Osteoblast (primary cell): ENCODE measurements at regions not wholly inside any gene's neighbourhood (a gene's known extent, or its start where the extent isn't known, plus 50 kb on each side); places are given as distances from the start of the nearest gene placed in this dataset.

Experiments
- DNase-seq: peaks from one replicate; pipeline ENCODE4 v3.0.0; 2011; ENCODE audit warnings: low spot score, mixed read lengths; ENCODE audit not compliant: insufficient read length; ENCODE audit errors: missing footprints
- H2AFZ ChIP-seq: 2 replicates; pipeline ENCODE4 v1.6.0; 2011; ENCODE audit warnings: mild to moderate bottlenecking, low read length
- H3K27ac ChIP-seq: 2 replicates; pipeline ENCODE4 v1.5.1; 2011; ENCODE audit warnings: mild to moderate bottlenecking, low read depth, low read length, moderate library complexity
- H3K27me3 ChIP-seq: 2 replicates; pipeline ENCODE4 v1.6.0; 2012; ENCODE audit warnings: mild to moderate bottlenecking, control low read depth, inconsistent platforms, low read length, moderate library complexity; ENCODE audit not compliant: insufficient read depth
- H3K36me3 ChIP-seq: 2 replicates; pipeline ENCODE4 v1.5.1; 2011; ENCODE audit warnings: mild to moderate bottlenecking, low read length, control low read depth, moderate library complexity; ENCODE audit not compliant: insufficient read depth
- H3K4me1 ChIP-seq: 2 replicates; pipeline ENCODE4 v1.5.1; 2011; ENCODE audit warnings: mild to moderate bottlenecking, low read length, control low read depth, moderate library complexity; ENCODE audit not compliant: insufficient read depth
- H3K4me2 ChIP-seq: 2 replicates; pipeline ENCODE4 v1.6.0; 2011; ENCODE audit warnings: mild to moderate bottlenecking, low read length; ENCODE audit not compliant: insufficient read depth
- H3K4me3 ChIP-seq: fragments of 200-600 bp; sonication (generic); 3 replicates; pipeline ENCODE4 v1.5.1; 2012; ENCODE audit warnings: mild to moderate bottlenecking, low read length, inconsistent platforms; ENCODE audit not compliant: insufficient read depth
- H3K79me2 ChIP-seq: 2 replicates; pipeline ENCODE4 v1.6.0; 2012; ENCODE audit warnings: mild to moderate bottlenecking, low read length, control low read depth, inconsistent platforms; ENCODE audit not compliant: insufficient read depth
- H3K9me3 ChIP-seq: 2 replicates; pipeline ENCODE4 v1.5.1; 2011; ENCODE audit warnings: low read depth, low read length, control low read depth
- H4K20me1 ChIP-seq: 2 replicates; pipeline ENCODE4 v1.6.0; 2012; ENCODE audit warnings: mild to moderate bottlenecking, low read length, control low read depth; ENCODE audit not compliant: insufficient read depth
- CTCF ChIP-seq: IDR thresholded peaks from 2 replicates; pipeline ENCODE4 v1.5.1; 2011; ENCODE audit warnings: mild to moderate bottlenecking, low read depth, low read length, moderate library complexity; ENCODE audit errors: extremely low read depth

GRCh38 chr12:130029151-130029550 lies 125.3 kb upstream of the TMEM132D start:
- H3K36me3 ChIP-seq = no peaks in the 10 kb centered on the region
- no peak overlapping the region for H3K27ac ChIP-seq
- no peaks in the 10 kb centered on the region for H3K79me2 ChIP-seq
- no peak for DNase-seq
- no peak overlapping the region for H3K4me3 ChIP-seq
- no peak for TF ChIP-seq CTCF
- H3K27me3 ChIP-seq = no peaks in the 10 kb centered on the region
- no peaks in the 10 kb centered on the region for H4K20me1 ChIP-seq
- no peak overlapping the region for H3K4me2 ChIP-seq
- no peaks in the 10 kb centered on the region for H3K9me3 ChIP-seq
- H2AFZ ChIP-seq = no peak overlapping the region
- H3K4me1 ChIP-seq = no peaks in the 10 kb centered on the region

GRCh38 chr12:130031041-130031440 lies 127.2 kb upstream of the TMEM132D start:
- TF ChIP-seq CTCF = no peak
- Histone ChIP-seq H3K79me2 (no peaks in the 10 kb centered on the region), H3K27ac (no peak overlapping the region), H3K36me3 (no peaks in the 10 kb centered on the region), H3K27me3 (no peaks in the 10 kb centered on the region), H4K20me1 (no peaks in the 10 kb centered on the region), H3K4me3 (no peak overlapping the region), H3K4me2 (no peak overlapping the region), H2AFZ (no peak overlapping the region), H3K4me1 (no peaks in the 10 kb centered on the region), H3K9me3 (no peaks in the 10 kb centered on the region)
- DNase-seq = no peak

GRCh38 chr12:130031571-130032189 lies 127.9 kb upstream of the TMEM132D start:
- no peak overlapping the region for H3K4me3 ChIP-seq
- no peak for DNase-seq
- TF ChIP-seq CTCF = peak; percentile 75

GRCh38 chr12:130041983-130042812 lies 120.1 kb upstream of the FZD10 start:
- no peaks in the 10 kb centered on the region for H3K36me3 ChIP-seq
- H3K27me3 ChIP-seq = no peaks in the 10 kb centered on the region
- no peak overlapping the region for H2AFZ ChIP-seq
- H3K4me3 ChIP-seq = no peak overlapping the region
- H3K4me1 ChIP-seq = no peaks in the 10 kb centered on the region
- no peaks in the 10 kb centered on the region for H4K20me1 ChIP-seq
- no peak for TF ChIP-seq CTCF
- H3K27ac ChIP-seq = no peak overlapping the region
- H3K79me2 ChIP-seq = no peaks in the 10 kb centered on the region
- no peak overlapping the region for H3K4me2 ChIP-seq
- DNase-seq = no peak
- H3K9me3 ChIP-seq = peaks cover 4% of the 10 kb centered on the region

More at GRCh38 chr12:130031571-130032189, 127.9 kb upstream of the TMEM132D start:
- no peaks in the 10 kb centered on the region for H3K36me3 ChIP-seq
- H4K20me1 ChIP-seq = no peaks in the 10 kb centered on the region
- no peaks in the 10 kb centered on the region for H3K9me3 ChIP-seq
- no peaks in the 10 kb centered on the region for H3K4me1 ChIP-seq
- H2AFZ ChIP-seq = no peak overlapping the region
- no peak overlapping the region for H3K27ac ChIP-seq
- H3K79me2 ChIP-seq = no peaks in the 10 kb centered on the region
- H3K4me2 ChIP-seq = no peak overlapping the region
- no peaks in the 10 kb centered on the region for H3K27me3 ChIP-seq
